Neutrophil (primary cell): ENCODE measurements at regions not wholly inside any gene's neighbourhood (a gene's known extent, or its start where the extent isn't known, plus 50 kb on each side); places are given as distances from the start of the nearest gene placed in this dataset.

ENCODE experiments used
- H3K27ac ChIP-seq: fragments of 200-600 bp; sonication (generic); 2 replicates; pipeline ENCODE4 v1.5.1; 2016; ENCODE audit warnings: mild to moderate bottlenecking, moderate library complexity
- H3K27me3 ChIP-seq: fragments of 200-600 bp; sonication (generic); 2 replicates; pipeline ENCODE4 v1.6.0; 2016; ENCODE audit warnings: mild to moderate bottlenecking
- H3K36me3 ChIP-seq: fragments of 200-600 bp; sonication (generic); 2 replicates; pipeline ENCODE4 v1.5.1; 2017
- H3K4me1 ChIP-seq, 2 experiments: fragments of 200-600 bp in 1 of 2; sonication (generic) in 1 of 2; 1 replicate in 1 of 2; 2 replicates in 1 of 2; pipeline versions ENCODE4 v1.5.1 to v1.6.1; 2013 to 2016; ENCODE audit warnings: low read depth in 1 of 2, low read length in 1 of 2, mild to moderate bottlenecking in 1 of 2, moderate library complexity in 1 of 2; ENCODE audit not compliant: control insufficient read depth in 1 of 2, insufficient read depth in 1 of 2
- H3K4me3 ChIP-seq, 2 experiments: fragments of 200-600 bp in 1 of 2; sonication (generic) in 1 of 2; 1 replicate in 1 of 2; 2 replicates in 1 of 2; pipeline ENCODE4 v1.5.1; 2013 to 2016; ENCODE audit warnings: low read depth in 1 of 2, low read length in 1 of 2, mild to moderate bottlenecking in 1 of 2, moderate library complexity in 1 of 2
- H3K9me3 ChIP-seq: fragments of 200-600 bp; sonication (generic); 2 replicates; pipeline ENCODE4 v1.5.1; 2016
- TF ChIP-seq, protein P1 (sequence below): fragments of 200-600 bp; sonication (generic); IDR thresholded peaks from 2 replicates; pipeline ENCODE4 v1.5.1; 2016; ENCODE audit warnings: antibody characterized with exemption

DNA sequence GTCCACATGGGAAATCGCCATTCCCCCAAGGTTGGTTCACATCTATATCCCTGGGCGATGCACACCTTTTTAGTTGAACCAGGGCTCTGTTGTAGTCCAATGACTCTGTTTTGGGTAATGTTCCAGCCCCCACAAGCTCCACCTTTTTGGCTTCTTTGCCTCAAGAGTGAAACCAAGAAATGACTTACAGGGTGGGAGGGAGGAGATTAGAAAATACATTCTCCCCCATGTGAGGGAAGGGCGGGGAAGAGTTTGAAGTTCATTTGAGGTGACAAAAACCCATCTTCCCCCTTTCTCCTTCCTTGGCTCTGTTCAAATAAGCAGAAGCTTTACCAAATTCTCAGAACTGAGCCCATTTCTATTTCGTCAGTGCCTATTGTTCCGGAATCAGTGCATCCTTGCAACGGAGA, 82.8 kb downstream of the GATA3 start:
- TF ChIP-seq, protein P1, sequence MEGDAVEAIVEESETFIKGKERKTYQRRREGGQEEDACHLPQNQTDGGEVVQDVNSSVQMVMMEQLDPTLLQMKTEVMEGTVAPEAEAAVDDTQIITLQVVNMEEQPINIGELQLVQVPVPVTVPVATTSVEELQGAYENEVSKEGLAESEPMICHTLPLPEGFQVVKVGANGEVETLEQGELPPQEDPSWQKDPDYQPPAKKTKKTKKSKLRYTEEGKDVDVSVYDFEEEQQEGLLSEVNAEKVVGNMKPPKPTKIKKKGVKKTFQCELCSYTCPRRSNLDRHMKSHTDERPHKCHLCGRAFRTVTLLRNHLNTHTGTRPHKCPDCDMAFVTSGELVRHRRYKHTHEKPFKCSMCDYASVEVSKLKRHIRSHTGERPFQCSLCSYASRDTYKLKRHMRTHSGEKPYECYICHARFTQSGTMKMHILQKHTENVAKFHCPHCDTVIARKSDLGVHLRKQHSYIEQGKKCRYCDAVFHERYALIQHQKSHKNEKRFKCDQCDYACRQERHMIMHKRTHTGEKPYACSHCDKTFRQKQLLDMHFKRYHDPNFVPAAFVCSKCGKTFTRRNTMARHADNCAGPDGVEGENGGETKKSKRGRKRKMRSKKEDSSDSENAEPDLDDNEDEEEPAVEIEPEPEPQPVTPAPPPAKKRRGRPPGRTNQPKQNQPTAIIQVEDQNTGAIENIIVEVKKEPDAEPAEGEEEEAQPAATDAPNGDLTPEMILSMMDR, result no peak
- H3K36me3 ChIP-seq, result no peaks in the 10 kb centered on the region
- H3K27ac ChIP-seq, result no peak overlapping the region
- peaks cover 12 to 18% of the 10 kb centered on the region in 2 experiments for H3K4me1 ChIP-seq
- H3K4me3 ChIP-seq, result no peak overlapping the region
- peaks cover 29% of the 10 kb centered on the region for H3K27me3 ChIP-seq
- no peaks in the 10 kb centered on the region for H3K9me3 ChIP-seq

DNA sequence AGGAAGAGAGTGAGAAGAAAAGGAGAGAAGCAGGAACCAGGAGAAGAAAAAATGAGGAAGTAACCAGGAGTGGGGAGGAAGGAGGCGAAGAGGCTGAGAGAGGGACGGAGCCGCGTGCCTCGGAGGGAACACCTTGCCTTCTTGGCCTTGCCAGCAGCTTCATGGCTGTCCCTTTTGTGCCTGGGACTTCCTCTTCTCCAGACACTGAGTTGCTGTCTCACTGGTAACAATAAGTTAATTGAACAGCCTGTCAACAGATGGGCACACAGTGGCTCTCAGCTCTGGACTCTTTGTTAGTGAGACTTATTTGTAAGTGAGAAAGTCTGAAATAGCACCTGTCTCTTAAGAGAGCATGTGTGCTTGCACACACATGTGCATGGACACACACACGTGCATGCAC, 83.2 kb downstream of the GATA3 start:
- Histone ChIP-seq H3K36me3 (no peaks in the 10 kb centered on the region), H3K4me3 (no peak overlapping the region), H3K27me3 (peaks cover 25% of the 10 kb centered on the region), H3K4me1 (peaks cover 8 to 14% of the 10 kb centered on the region in 2 experiments), H3K27ac (no peak overlapping the region), H3K9me3 (no peaks in the 10 kb centered on the region)
- TF ChIP-seq, protein P1, result no peak

DNA sequence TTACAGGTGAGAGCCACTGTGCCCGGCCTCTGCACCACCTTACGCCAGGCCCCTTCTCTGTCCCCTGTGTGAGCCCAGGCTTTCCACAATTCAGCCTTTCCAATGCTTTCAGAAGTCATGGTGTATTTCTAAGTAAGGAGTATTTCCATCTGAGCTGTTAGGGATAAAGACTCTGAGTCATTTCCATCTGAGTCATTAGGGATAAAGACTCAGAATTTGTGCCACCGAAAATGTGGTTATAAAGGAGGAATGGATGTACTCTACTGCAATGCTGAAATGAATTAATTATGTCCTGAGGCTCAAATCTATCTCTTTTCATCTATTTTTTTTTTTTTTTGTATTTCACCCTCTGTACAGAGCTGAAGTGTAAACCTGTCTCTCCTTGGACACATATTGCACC, 84.0 kb downstream of the GATA3 start:
- Histone ChIP-seq H3K4me1 (peaks cover 8 to 12% of the 10 kb centered on the region in 2 experiments), H3K36me3 (no peaks in the 10 kb centered on the region), H3K4me3 (no peak overlapping the region), H3K27me3 (peaks cover 17% of the 10 kb centered on the region), H3K27ac (no peak overlapping the region), H3K9me3 (no peaks in the 10 kb centered on the region)
- TF ChIP-seq, protein P1, result no peak

DNA sequence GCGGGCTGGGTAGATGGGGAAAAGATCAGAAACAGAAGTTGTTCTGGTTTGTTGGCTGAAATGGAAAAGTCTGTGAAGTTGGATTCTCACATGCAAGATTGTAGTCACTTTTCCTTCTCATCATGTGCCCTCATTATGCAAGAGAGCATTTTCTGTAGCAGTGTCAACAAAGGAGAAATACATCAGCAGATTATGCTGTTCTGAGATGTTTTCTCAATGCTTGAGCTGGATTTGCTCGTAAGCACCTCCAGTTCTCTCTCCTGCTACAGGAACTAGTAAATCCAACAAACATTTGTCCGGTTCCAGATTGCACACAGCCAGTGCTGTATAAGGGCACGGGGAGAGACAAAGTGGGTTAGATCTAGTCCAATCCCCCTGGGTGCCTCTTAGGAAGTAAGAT, 90.0 kb downstream of the GATA3 start:
- Histone ChIP-seq H3K4me3 (no peak overlapping the region), H3K36me3 (no peaks in the 10 kb centered on the region), H3K9me3 (no peaks in the 10 kb centered on the region), H3K27ac (no peak overlapping the region), H3K4me1 (peaks cover 18 to 20% of the 10 kb centered on the region in 2 experiments), H3K27me3 (no peaks in the 10 kb centered on the region)
- TF ChIP-seq, protein P1, result no peak

DNA sequence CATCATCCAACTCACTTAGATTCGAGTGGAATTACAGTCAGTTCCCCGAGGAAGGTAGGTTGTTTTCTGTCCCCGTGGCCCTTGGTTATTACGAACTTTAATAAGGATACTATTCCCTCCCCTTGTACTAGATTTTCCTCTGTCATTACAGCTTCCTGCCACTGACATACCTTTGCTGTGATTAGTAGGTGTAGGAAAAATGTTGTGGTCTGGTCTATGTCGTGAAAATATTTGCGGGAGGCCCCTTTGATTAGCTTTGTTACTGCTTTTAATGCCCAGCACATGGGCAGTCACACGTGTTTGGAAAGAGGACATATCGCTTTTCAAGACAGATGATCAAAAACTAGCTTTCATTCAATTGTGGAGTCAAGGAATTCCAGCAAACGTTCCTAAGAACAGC, 92.2 kb downstream of the GATA3 start:
- no peak overlapping the region for H3K27ac ChIP-seq
- peaks cover 18 to 20% of the 10 kb centered on the region in 2 experiments for H3K4me1 ChIP-seq
- no peaks in the 10 kb centered on the region for H3K9me3 ChIP-seq
- TF ChIP-seq, protein P1, result no peak
- peaks cover 4% of the 10 kb centered on the region for H3K27me3 ChIP-seq
- no peaks in the 10 kb centered on the region for H3K36me3 ChIP-seq
- no peak overlapping the region for H3K4me3 ChIP-seq

DNA sequence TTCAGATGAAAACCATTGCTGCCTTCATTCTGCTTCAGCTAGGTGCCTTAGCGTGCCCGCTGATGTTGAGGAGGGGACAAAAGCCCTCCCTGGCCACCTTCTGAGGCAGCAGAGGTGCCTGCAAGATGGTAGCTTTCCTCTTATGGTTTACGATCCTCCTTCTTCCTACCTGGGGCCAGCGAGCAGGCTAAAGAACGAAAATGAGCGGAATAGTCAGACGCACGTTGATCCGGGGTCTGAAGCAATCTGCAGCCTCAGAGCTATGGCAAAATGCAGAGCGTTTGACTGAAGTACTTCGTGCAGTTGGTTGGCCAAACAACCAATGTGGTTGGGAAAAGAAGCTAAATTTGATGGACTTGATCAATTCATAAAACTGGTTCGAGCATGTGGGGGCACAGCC, 95.5 kb downstream of the GATA3 start:
- no peaks in the 10 kb centered on the region for H3K9me3 ChIP-seq
- H3K4me3 ChIP-seq, result no peak overlapping the region
- no peak overlapping the region for H3K27ac ChIP-seq
- no peaks in the 10 kb centered on the region for H3K36me3 ChIP-seq
- peaks cover 1 to 2% of the 10 kb centered on the region in 2 experiments for H3K4me1 ChIP-seq
- TF ChIP-seq, protein P1, result no peak
- peaks cover 19% of the 10 kb centered on the region for H3K27me3 ChIP-seq
